ENCODE measurements at regions not wholly inside any gene's neighbourhood (a gene's known extent, or its start where the extent isn't known, plus 50 kb on each side); places are given as distances from the start of the nearest gene placed in this dataset.

- TF ChIP-seq ARID5B (CRISPR knock-in tag; IDR thresholded peaks at IDR 0.05) (no peak), RCOR2 (CRISPR knock-in tag; IDR thresholded peaks at IDR 0.05) (no peak), ELF4 (CRISPR knock-in tag; IDR thresholded peaks at IDR 0.05; ENCODE audit: borderline replicate concordance) (no peak), NR2F2 (IDR thresholded peaks at IDR 0.05; ENCODE audit: borderline replicate concordance, low read depth) (no peak), ZBTB21 (CRISPR knock-in tag; IDR thresholded peaks at IDR 0.05) (no peak)
These were observed 360.8 kb upstream of the MANEA start (continued) for GRCh38 chr6:95216555-95216954.

GRCh38 chr6:95227351-95227750, 350.0 kb upstream of the MANEA start:
- Histone ChIP-seq H3K4me3 (replicated peaks in 1 of 3; ENCODE audit: insufficient read depth in 1 of 3, low read depth in 2 of 3, low read length in 3 of 3) (no peak overlapping the region), H3K4me1 (ENCODE audit: insufficient read depth, low read length) (no peaks in the 10 kb centered on the region), H3K27ac (ENCODE audit: extremely low read length, insufficient read depth, low read length) (no peak overlapping the region), H3K79me2 (ENCODE audit: insufficient read depth, low read length) (no peaks in the 10 kb centered on the region), H3K4me2 (ENCODE audit: low read depth, low read length) (no peak overlapping the region), H4K20me1 (ENCODE audit: insufficient read depth, low read length) (no peaks in the 10 kb centered on the region), H3K27me3 (ENCODE audit: control insufficient read depth in 1 of 2, insufficient read depth in 2 of 2, low read length in 2 of 2) (no peaks in the 10 kb centered on the region), H3K9me3 (ENCODE audit: low read length) (no peaks in the 10 kb centered on the region), H3K36me3 (replicated peaks in 1 of 2; ENCODE audit: control insufficient read depth in 1 of 2, insufficient read depth in 2 of 2, low read length in 2 of 2) (no peaks in the 10 kb centered on the region), H2AFZ (ENCODE audit: low read length) (peak overlapping the region; percentile 72), H3K9ac (ENCODE audit: insufficient read depth, low read depth, low read length) (no peak overlapping the region)
- intact Hi-C loops (cut with micrococcal nuclease; ENCODE audit: unreplicated experiment) (no loop called here), in situ Hi-C loops (cut with HindIII; ENCODE audit: extremely low pct_ligation_motif_present, low pct_unique_long_range_greater_than_20kb) (no loop called here)
- WGBS (ENCODE audit: low lambda C conversion rate) = 2% methylated on average over 5 of the region's 5 CpGs
- no peak for FAIRE-seq
- no TSS peak for BruUV-seq (replicated peaks)
- POLR2A ChIA-PET = no interaction called here
- CTCF ChIA-PET (ENCODE audit: low intra/inter-chr PET ratio, low total read pairs) = no interaction called here
- ATAC-seq = no peak
- no peak for DNase-seq (ENCODE audit: low spot score)
- no peak for TF ChIP-seq ZNF746 (CRISPR knock-in tag; IDR thresholded peaks at IDR 0.05)
- TF ChIP-seq SPEN (CRISPR knock-in tag; IDR thresholded peaks at IDR 0.05; ENCODE audit: low read depth) = no peak
- TF ChIP-seq RORA (CRISPR knock-in tag; IDR thresholded peaks at IDR 0.05) = no peak
- TF ChIP-seq ETV6 (CRISPR knock-in tag; conservative IDR thresholded peaks at IDR 0.05) = no peak
- TF ChIP-seq YY1 (IDR thresholded peaks at IDR 0.05; ENCODE audit: insufficient read depth, insufficient replicate concordance, low read depth, low read length) = no peak
- TF ChIP-seq SMAD1 (CRISPR knock-in tag; IDR thresholded peaks at IDR 0.05; ENCODE audit: borderline replicate concordance, low read depth) = no peak
- TF ChIP-seq WIZ (CRISPR knock-in tag; IDR thresholded peaks at IDR 0.05) = no peak
- TF ChIP-seq HOXD1 (CRISPR knock-in tag; IDR thresholded peaks at IDR 0.05) = no peak
- no peak for TF ChIP-seq AKAP8 (CRISPR knock-in tag; IDR thresholded peaks at IDR 0.05)
- no peak for TF ChIP-seq POLR2AphosphoS5 (IDR thresholded peaks at IDR 0.05; ENCODE audit: low read depth, low read length)
- no peak for TF ChIP-seq SNAPC2 (CRISPR knock-in tag; IDR thresholded peaks at IDR 0.05)
- no peak for TF ChIP-seq RELA (CRISPR knock-in tag; IDR thresholded peaks at IDR 0.05)
- TF ChIP-seq AHR (CRISPR knock-in tag; IDR thresholded peaks at IDR 0.05) = no peak
- TF ChIP-seq ZNF512 (CRISPR knock-in tag; IDR thresholded peaks at IDR 0.05) = no peak
